GM12891 (cell line): ENCODE measurements at regions not wholly inside any gene's neighbourhood (a gene's known extent, or its start where the extent isn't known, plus 50 kb on each side); places are given as distances from the start of the nearest gene placed in this dataset.

Experiments
- POLR2A ChIP-seq: IDR thresholded peaks from 2 replicates; pipeline ENCODE4 v1.6.1; 2011; ENCODE audit warnings: low read depth, low read length, control low read depth
- POLR2AphosphoS5 ChIP-seq: IDR thresholded peaks from 2 replicates; pipeline ENCODE4 v1.6.1; 2011; ENCODE audit warnings: low read depth, low read length, control low read depth
- TAF1 ChIP-seq: IDR thresholded peaks from 2 replicates; pipeline ENCODE4 v1.6.1; 2011; ENCODE audit warnings: low read depth, low read length, control low read depth

DNA sequence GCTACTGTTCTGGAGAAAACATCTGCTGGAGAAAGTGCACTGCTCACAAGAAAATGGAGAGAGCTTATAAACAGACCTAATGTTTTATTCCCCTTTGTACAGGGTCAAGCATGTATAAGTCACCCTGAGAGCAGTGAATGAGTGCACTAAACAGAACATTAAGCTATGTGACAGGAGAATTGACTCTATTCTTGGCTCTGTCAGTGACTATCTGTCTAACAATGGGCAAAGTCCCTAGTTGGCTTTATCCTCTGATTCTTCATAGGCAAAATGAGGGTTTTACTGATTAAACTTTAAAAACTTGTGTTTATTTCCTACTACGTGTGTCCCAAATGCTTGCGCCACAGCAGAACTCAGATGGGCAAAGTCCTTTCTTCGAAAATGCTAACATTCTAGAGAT is 655.1 kb upstream of the SLC39A10 start:
- TF ChIP-seq POLR2A: no peak
- no peak for TF ChIP-seq POLR2AphosphoS5
- no peak for TF ChIP-seq TAF1
